H4 (cell line): ENCODE measurements at regions not wholly inside any gene's neighbourhood (a gene's known extent, or its start where the extent isn't known, plus 50 kb on each side); places are given as distances from the start of the nearest gene placed in this dataset.

Experiments
- DNase-seq: peaks from one replicate; pipeline ENCODE4 v3.0.0-alpha.2; 2015; ENCODE audit warnings: low spot score

DNA sequence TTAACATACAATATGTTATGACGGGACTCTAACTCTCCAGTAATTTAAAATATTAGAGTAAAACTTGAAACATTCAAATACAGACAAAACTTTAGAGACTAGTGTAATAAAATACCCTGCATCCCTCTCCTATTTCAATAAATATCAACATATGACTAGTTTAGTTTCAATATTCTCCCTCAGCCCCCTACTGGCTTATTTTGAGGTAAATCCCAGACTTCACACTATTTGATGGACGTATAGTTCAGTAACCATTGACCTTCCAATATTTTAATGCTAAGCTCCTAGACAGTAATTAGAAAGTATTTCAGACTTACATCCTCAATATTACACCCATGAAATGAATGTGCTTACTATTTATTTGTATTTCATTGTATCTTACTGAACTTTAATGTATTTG lies 180.7 kb upstream of the STARD13 start:
- DNase-seq = no peak

- DNase-seq = no peak
Observed at GRCh38 chr13:33467556-33467955, 182.0 kb upstream of the STARD13 start.

DNA sequence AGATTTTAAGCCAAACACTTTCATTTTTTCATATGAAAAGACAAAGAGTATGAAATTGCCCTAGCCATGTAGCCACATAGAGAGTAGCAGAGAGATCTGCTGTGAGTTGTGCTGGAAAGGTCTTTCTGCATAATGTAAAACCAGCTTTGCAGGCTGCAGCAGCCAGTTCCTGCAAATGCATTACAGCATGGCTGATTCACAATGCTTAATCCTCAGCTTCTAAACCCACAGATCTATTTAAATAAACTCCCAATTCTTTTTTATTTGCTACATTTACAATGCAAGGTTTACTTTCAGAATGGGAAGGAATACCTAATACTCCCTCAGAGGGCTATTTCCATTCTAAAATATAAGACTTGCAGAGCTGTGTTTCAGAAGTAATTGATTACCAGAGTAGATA lies 185.6 kb upstream of the STARD13 start:
- no peak for DNase-seq

- DNase-seq = no peak
Observed at GRCh38 chr13:33472446-33472845, 186.9 kb upstream of the STARD13 start.

DNA sequence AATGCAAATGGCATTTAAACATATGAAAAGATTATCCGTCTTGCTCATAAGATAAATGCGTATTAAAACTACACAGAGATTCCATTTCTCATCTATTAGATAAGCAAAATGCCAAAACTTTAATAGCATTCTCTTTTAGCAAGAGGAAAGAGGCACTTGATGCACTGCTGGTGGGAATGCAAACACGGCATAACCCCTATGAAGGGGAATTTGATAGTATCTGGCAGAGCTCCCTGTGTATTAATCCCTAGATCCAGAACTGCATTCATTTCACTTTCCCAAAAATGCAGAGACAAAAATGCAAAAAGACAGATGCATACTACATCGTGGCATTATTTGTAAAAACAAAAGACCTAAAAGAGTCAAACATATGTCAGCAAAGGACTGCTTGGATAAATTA lies 193.6 kb upstream of the STARD13 start:
- DNase-seq = no peak

GRCh38 chr13:33480561-33480960 lies 195.0 kb upstream of the STARD13 start:
- DNase-seq = no peak

- no peak for DNase-seq
Observed at GRCh38 chr13:33483471-33483870, 197.9 kb upstream of the STARD13 start.

- no peak for DNase-seq
Observed at GRCh38 chr13:33485247-33485646, 199.7 kb upstream of the STARD13 start.

GRCh38 chr13:33487575-33488243 lies 202.2 kb upstream of the STARD13 start:
- peak; percentile 38 for DNase-seq

GRCh38 chr13:33489563-33489962 lies 204.0 kb upstream of the STARD13 start:
- no peak for DNase-seq

DNA sequence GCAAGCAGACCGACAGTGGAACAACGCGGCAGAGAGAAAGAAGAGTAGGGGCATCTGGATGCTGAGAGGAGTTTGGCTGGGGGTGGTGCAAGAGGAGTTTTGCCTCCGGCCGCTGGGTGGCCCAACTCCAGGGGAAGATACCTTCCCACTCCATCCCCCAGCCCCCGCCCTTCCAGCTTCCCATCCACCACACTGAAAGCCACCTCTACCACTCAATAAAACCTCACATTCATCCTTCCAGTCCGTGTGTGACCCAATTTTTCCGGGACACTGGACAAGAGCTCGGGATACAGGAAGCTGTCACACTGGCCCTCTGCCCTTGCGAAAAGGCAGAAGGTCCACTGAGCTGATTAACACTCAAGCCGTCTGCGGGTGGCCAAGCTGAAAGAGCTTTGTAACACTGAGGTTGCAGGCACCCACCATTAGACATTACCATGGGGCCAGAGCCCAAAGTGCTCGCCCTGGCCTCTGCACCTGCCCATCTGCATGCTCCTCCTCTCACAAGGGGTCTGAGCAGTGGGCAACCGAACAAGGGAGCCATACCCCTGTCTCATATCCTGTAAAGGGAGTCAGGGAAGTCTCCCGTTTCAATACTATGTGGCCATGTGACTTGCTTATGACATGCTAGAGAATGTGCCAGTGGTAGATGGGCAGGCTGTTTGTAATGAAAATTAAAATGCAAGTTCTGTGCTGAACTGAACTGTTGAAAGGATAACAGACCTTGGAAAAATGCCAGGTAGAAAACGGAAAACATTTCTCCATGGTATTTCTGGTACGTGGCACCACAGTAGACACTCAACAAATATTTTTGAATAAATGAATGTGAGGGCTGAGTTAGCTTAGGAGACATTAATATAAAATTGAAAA lies 205.1 kb upstream of the STARD13 start:
- no peak for DNase-seq

DNA sequence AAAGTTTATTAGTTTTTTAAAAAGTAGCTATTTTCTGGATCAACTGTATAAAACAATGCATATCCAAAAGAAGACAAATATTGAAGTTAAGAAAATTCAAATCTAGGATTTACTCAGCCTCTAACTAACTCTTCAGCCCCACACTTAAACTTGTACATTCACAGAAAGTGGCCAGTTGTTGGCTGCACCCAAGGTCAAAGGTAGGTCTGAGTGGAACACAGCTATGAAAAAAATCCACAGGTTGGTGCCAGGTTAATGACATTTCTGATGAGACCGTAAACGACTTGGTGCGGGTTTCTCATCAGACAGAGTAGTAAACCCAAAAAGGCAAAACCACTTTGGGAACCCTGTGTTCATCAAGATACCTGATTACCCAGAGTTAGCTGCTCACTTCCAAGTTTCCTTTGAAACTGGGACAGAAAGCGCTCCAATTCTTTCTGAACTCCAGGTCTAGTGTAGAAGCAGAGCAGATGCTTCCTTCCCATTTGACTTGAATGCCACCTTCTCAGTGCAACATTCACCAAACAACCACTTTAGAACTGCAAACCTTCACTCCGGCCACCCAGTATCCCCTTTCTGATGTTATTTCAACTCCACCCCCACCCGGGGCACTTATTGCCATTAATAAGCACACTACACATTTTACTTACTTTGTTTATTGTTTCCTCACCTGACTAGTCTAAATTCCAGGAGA lies 208.3 kb upstream of the STARD13 start:
- DNase-seq = no peak

DNA sequence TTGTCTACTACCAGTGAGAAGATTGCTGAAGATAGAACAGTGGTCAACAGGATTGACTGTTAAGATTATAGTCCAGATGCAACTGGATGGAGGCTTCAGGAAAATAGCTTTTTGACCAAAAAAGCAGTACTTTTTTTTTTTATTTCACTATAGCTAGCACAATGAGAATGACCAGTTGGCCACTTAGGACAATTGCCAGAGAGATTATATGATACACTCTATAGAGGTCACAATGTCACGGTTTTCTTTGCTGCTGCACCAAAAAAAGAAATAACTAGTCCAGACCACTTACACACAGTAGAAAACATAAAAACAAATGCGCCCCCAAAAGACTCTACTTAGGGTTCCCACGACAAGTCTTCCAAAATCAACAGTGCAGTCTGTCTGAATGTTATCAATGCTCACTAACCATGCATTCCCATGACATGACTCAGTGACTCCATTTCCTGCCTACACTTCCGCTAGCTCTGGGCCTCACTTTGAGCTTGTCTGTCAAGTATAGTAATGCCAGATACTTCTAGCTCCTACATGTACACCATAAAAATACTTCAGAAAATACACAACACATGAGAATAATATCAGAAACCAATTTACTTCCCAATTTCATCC lies 209.1 kb upstream of the STARD13 start:
- peak; percentile 61 for DNase-seq

- DNase-seq = no peak
Observed at GRCh38 chr13:33496336-33496735, 210.8 kb upstream of the STARD13 start.

DNA sequence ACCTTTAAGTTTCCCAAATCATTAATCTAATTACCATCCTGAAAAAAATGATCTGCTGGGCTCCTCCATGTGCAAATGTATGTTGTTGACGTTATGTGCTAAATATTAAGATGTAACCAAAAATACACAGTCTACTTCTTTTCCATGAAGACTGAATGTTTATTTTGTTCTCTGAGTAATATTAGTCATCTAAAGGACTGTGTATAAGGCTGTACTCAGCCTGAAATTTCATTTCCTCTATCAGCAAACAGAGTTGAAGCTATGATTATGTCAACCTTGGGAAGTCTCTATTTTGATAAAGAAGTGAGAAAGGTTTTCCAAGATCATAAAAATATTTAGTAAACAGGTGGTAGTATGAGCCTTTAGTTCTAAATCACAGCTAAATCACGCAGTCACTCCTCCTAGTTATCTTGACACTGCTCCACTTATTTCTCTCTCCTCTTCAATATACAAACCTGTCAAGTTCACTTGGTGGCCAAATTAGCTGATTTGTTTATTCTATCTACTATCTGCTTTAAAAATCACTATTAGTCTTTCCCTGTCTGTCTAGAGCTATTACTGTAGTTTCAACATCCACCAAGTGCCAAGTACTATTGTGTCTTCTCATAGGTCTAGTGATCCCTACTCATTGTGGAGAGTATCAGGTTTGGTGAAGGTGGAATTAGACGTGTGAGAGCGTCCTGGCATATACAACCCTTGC lies 211.7 kb upstream of the STARD13 start:
- no peak for DNase-seq

GRCh38 chr13:33508060-33508459 lies 222.5 kb upstream of the STARD13 start:
- no peak for DNase-seq

DNA sequence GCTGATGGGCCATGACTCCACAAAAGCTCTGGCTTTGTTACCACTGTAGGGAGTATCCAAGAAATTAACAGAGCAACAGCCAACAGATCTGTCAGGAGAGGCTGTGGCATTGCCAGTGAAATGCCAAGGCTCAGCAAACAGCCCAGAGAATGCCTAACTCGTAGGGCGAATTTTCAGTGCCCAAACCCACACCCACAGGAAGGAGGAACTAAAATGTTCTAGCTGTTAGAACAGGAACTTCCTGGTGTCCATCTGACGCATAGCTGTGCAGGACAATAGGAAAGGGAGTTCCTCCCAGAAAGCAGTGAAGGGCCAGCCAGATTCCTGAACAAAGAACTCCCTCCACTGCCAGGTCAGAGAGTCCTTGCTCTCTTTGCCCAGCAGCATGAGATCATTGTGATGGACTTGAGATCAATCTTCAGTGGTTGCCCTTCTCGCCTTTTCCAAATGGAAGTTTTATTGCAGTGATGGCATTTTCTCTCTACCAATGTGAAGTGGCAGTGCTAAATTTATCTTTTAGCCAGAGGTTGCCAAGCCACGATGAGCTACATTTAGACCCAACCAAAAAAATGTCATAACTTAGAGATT lies 224.2 kb upstream of the STARD13 start:
- no peak for DNase-seq

- no peak for DNase-seq
Observed at GRCh38 chr13:33510350-33510970, 224.9 kb upstream of the STARD13 start.

DNA sequence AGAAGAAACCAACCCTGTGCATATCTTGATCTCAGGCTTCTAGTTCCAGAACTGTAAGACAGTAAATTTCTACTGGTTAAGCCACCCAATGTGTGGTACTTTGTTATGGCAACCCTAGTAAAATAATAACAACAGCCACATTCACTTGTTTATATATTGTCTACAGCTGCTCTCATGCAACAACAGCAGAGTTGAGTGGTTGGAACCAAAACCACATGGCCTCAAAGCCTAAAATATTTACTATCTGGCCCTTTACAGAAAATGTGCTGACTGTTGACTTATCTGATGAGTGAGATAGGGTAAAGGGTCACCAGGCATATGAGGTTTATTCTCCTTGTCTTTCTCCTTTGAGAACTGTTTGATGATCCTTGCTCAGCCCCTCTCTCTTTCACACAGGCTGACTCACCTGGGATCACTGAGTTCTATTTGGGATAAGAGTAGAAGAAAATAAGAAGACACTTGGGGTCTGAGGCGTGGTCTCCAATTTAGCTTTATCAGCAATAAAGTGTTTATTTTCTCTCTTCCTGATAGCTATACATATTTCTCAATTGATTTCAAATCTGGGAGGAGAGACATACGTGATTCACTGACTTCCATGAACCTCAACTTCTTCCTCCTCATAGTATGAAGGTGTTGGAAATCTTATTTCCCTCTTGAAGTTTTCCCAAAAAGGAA lies 227.5 kb upstream of the STARD13 start:
- DNase-seq = peak; percentile 63

DNA sequence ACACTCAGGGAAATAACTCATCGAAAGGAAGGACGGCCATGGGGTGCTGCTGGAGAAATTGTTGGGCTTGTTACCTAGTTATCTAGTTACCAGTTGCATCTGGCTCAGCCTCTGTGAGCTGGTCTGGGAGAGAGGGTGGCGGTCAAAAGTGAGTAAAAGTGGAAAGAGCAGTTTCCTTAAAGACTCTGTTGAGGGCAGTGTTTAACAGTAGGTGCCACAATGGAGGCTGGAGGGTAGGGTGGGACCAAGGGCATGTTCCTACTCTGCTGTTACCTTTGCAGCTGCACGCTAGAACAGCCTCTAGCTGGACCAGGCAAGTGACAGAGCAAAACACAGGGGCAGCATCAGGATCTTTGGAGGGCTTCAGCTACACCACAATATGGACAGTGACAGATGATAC lies 228.8 kb upstream of the STARD13 start:
- no peak for DNase-seq
